ENCODE measurements at regions not wholly inside any gene's neighbourhood (a gene's known extent, or its start where the extent isn't known, plus 50 kb on each side); places are given as distances from the start of the nearest gene placed in this dataset.

DNA sequence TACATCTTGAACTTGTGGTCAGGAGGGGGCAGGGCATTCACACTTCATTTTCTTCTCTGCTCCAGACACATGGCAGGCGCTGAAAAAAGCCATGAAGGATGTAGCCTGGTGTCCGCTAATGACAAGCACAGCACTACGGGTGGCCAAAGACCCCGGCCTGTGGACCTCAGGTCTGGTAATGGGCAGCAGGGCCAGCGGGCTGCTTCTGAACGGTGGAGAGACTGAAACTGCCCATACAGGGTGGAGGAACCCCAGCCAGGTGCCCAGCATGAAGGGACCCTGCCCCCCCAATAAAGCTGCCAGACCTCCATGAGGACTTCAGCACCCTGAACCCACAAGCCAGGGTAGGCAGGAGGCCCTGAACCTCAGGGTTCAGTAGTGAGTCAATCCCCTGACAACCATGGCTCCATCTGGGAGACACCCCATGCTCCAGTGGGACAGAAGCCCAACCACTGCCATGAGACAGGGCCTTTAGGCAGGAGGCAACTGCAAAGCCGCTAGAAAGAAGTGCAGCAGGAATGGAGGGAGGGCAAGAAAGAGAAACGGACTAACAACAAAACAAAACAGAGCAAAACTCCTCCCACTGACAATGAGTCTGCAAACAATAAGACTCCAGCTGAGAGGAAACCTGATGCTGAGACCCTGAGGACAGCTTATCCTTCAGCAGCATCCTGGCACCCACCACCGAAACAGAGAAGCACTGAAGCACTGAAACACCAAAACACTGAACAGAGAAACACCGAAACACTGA, 140.2 kb upstream of the PPP2R2D start:
- no peak for DNase-seq (ENCODE audit: insufficient read length, low spot score)
- FAIRE-seq: no peak

DNA sequence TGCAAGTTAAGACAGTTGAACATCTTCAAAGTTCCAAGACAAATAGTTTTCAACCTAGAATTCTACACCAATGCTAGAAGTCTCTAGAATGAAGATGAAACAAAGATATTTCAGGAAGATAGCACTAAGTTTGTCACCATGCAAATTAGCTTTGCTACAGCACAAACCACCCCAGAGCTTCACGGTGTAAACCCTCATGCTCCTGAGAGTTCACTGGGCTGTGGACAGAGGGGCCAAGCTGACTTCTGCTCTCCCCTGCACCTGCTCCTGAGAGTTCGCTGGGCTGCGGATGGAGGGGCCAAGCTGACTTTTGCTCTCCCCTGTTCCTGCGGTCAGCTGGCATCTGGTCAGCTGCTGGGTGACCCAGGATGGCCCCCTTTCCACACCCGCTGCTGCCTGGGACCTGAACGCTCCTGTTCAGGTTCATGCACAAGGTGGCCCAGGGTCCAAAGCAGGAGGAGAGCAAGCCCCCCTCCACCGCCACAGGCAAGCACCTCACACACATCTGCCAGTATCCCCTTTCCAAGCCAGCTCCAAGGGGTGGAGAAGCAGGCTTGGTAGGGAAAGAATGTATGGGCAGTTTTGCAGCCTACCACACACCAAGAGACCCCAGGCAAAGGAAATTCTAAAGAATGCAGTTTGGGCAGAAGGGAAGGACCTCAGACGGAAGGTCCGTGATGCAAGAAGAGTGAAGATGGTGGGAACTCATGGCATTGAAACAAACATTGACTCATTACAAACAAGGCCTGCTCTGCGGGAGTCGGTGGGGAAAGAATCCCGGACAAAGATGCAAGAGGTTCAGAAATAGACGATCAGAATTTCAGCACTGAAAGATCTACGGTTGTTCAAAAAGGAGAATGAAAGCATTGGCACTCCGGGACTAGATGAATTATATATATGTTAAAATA, 137.8 kb upstream of the PPP2R2D start:
- no peak for FAIRE-seq

GRCh38 chr10:131764929-131765328, 135.9 kb upstream of the PPP2R2D start:
- no peak for DNase-seq (ENCODE audit: insufficient read length, low spot score)
- no peak for FAIRE-seq

More for the DNA sequence above, 137.8 kb upstream of the PPP2R2D start:
- DNase-seq (ENCODE audit: insufficient read length, low spot score): no peak

DNA sequence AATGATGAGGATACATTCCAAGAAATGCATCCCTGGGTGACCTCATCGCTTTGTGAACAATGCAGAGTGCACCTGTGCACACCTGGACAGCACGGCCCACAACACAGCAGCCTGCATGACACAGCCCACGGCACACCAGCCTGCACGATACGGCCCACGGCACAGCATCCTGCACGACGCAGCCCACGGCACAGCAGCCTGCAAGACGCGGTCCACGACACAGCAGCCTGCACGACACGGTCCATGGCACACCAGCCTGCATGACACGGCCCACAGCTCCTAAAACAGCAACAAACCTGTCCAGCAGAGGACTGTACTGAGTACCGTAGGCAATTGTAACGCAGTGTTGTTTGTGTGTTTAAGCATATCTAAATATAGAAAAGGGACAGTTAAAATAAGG, 134.7 kb upstream of the PPP2R2D start:
- FAIRE-seq: no peak
- DNase-seq (ENCODE audit: insufficient read length, low spot score): no peak

GRCh38 chr10:131767716-131768115, 133.1 kb upstream of the PPP2R2D start:
- DNase-seq (ENCODE audit: insufficient read length, low spot score) (no peak), FAIRE-seq (no peak)

DNA sequence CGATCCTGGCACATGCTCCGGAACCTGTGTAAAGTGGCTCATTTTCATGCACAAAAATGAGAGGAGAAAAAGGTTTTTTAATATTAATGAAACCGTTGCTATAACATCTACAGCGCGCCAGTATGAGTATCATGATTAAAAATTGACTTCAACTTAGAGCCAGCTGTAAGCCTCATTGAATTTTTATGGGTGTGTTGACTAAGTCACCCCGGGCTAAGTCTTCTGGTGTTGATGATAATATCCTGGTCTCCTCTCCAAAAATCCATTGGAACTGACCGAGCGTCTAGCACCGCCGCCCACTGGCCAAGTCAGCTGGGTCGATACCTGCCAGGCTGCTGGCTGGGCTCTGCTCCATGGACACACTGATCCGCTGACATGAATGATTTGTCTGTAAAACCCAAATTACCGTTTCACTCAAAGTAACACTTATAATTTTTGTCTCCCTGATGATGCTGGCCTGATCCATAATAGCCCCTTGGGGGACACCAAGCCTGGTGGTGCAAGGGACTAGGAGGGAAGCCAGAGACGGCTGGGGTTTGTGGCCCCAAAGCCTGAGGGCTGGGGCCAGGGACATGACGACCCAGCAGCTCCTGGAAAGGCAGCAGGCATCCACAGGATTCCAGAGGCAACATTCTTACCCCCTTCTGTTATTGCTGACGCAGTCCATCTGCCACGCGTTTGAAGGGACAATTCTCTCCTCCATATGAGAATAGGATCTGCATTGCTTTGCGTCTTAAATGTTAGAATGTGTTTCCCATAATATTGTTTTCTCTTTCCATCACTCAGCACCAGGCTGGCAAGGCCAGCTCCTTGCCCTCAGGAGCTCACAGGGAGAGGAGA, 131.0 kb upstream of the PPP2R2D start:
- DNase-seq (ENCODE audit: insufficient read length, low spot score) (no peak), FAIRE-seq (no peak)

DNA sequence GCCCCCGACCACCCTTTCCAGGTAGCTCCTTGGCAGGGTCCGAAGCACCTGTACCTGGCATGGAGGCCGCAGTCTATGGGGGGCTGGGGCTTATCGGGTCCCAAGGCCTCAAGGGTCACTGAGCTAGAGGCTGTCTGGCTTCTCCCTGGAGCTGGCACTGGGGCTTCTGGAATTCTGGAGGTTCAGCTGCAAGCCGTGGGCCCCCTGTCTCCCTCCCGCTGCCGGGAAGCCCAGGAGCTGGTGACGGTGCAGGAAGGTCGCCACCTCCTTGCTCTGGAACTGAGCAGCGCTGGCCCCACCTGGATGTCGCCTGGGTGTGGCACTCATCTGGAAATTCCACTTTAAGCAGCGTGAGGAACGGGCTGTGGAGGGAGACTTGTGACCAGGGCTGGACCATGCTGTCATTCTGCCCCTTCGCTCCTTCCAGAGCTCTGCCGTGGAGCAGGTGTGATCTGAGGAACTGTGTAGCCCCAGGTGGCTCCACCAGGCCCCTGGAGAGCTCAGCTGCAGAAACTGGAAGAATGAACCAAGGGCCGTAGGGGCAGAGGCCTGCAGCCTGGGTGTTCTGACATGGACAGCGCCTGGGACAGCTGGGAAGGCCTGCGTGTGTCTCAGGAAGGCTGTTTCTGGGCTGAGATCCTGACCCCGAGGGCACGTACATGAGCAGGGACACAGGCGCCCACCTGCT, 129.7 kb upstream of the PPP2R2D start:
- FAIRE-seq: no peak
- no peak for DNase-seq (ENCODE audit: insufficient read length, low spot score)

- DNase-seq (ENCODE audit: insufficient read length, low spot score) (no peak), FAIRE-seq (no peak)
Measured at GRCh38 chr10:131771634-131772358, 129.0 kb upstream of the PPP2R2D start.

DNA sequence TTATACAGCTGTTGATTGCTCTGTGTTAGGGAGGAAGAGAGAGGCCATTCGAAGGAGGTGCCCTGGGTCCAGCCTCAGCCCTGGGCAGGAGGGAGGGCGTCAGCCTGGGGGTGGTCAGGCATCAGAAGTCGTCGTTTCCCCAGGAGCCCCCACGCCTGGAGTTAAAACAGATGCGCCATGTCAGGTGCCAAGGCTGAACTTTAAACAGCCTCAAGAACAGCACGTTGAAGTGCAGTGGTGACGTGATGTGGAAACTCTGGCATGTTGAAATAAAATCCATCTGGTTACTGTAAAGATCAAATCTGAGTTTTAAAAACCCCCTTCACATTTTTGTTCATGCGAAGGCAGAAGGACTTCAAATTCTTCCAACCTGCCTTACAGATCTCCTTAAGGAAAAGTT, 128.4 kb upstream of the PPP2R2D start:
- no peak for FAIRE-seq
- DNase-seq (ENCODE audit: insufficient read length, low spot score): no peak

DNA sequence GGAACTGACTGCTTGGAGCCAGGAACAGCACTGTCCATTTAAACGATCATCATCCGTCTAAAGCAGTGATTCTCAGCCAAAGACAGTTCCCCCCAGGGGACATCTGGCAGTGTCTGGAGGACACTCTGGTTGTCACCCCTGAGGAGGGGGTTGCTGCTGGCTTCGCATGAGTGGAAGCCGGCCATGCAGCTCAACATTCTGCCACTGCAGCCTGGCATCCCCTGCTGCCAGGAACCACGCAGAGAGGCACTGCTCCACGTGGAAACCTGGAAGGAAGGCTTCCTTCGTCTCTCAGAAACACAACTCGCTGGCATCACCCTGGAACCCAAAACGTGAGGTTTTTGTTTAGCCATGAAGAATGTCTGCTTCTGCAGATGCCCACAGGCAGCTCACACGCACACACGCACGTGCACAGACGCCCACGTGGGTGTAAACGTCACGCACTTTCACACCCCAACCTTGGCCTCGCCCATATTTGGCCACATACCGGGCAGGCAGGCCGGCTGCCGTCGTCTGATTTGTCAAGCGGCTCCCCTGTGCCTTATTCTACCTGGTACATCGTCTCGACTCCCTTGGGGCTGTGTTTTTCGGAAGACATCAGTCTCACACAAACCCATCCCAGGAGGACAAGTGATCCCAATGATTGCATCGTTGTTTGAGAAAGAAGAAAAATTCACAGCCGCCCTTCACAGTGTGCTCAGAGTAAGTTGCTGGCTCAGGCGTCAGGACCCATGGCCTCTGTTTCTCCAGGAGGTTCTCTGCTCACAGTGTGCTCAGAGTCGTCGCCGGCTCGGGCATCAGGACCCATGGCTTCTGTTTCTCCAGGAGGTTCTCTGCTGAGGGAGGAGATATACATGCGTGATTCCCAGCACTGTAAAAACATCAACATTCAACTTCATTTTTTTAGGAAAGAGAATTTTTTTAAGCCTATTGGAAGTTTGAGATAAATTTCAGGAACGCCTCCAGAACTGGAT, 127.2 kb upstream of the PPP2R2D start:
- no peak for FAIRE-seq
- DNase-seq (ENCODE audit: insufficient read length, low spot score): no peak

DNA sequence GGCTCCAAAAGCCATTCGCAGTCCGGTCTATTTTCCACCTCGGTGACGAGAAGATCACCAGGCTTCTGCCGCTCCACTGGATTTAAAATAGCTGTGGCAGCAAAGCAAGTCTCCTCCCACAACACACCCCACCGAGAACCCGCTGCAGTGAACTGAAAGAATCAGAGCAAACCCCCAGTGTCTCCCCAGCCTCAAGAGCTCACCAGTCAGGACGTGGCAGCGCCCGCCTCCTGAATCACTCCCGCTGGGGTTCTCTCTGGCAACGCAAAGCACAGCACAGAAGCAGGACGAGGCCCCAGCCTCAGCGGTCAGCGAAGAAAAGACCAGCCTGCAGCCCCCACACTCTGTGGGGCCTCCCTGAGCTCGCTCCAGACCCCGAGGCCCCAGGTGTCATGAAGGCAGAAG, 126.1 kb upstream of the PPP2R2D start:
- FAIRE-seq (no peak), DNase-seq (ENCODE audit: insufficient read length, low spot score) (no peak)

GRCh38 chr10:131775433-131775832, 125.4 kb upstream of the PPP2R2D start:
- FAIRE-seq (no peak), DNase-seq (ENCODE audit: insufficient read length, low spot score) (no peak)

GRCh38 chr10:131775833-131776232, 125.0 kb upstream of the PPP2R2D start:
- DNase-seq (ENCODE audit: insufficient read length, low spot score): no peak
- no peak for FAIRE-seq

DNA sequence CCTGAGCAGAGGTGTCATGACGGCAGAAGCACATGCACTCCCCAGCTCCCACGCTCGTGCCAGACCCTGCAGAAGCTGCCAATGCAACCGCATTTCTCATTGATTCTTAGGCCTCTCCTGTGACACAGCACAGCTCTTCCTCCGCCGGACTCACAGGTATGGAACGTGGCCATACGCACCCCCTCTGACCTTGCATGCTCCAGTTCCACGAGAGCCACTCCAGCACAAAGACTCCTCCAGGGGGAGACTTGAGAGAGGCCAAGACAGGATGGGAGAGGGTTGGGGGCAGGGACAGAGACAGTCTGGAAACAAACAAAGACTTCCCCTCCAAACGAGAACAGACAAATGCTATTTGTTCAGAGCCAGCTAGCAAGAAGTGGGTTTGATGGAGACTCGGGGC, 124.3 kb upstream of the PPP2R2D start:
- no peak for FAIRE-seq
- DNase-seq (ENCODE audit: insufficient read length, low spot score): no peak

DNA sequence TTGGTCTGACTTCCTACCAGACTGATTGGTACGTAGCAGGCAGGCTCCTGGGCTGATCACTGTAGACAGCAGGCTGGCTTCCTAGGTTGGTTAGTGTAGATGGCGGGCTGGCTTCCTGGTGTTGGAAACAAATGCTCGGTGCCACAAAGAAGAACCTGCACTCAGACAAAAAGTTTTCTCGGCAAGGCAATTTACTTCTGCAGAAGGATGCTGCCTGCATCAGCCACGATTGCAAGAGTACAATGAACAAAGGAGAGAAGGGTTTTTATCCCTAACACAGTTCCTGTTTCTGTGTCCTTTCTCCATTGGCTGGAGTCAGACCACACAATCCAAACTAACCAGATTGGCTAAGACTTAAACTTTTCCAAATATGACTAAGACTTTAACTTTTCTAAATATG, 123.6 kb upstream of the PPP2R2D start:
- DNase-seq (ENCODE audit: insufficient read length, low spot score) (no peak), FAIRE-seq (no peak)

DNA sequence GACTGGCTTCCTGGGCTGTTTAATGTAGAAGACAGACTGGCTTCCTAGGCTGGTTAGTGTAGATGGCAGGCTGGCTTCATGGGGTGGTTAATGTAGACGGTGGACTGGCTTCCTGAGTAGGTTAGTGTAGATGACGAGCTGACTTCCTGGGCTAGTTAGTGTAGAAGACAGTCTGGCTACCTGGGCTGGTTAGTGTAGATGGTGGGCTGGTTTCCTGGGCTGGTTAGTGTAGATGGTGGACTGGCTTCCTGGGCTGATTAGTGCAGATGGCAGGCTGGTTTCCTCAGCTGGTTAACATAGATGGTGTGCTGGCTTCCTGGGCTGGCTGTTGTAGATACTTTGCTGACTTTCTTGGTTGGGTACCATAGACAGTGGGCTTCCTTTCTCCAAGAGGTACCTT, 122.9 kb upstream of the PPP2R2D start:
- DNase-seq (ENCODE audit: insufficient read length, low spot score) (no peak), FAIRE-seq (no peak)

DNA sequence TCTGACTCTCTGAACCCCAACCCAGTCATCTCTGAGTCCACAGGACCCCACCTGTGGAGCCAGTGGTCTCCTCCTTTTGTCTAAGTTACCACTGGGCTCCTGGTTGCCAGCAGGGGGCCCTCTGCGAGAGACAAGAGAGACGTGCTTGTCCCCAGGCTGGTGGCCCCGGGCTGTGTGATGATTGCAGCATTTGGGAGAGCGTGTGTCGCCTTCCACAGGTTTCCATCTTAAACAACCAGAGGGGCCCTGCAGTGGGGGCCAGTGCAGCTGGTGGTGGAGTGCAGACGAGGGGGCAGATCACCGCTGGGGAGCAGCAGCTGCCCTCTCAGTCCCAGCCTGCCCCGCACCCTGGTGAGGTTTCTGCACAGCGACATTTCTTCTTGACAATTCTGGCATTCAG, 122.4 kb upstream of the PPP2R2D start:
- DNase-seq (ENCODE audit: insufficient read length, low spot score): no peak
- FAIRE-seq: no peak

DNA sequence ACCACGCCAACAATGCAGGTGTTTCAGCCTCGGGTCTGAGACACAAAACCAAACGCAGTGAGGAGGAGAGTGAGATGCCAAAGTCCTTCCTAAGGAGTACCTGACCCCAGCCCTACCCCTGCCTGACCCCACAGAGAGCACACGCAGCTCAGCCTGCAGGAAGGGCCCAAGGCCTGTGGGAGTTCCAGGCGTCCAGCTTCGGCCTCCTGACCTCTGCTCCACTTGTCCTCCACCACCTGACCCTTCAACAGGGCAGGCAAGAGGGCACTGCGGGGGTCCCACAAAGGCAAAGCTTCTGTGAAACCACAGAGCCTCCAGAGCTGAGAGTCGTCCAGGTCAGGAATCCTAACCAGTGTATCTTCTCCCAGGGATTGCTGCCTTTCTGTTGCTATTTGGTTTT, 122.0 kb upstream of the PPP2R2D start:
- FAIRE-seq (no peak), DNase-seq (ENCODE audit: insufficient read length, low spot score) (no peak)
